CD14-positive monocyte (primary cell): ENCODE measurements at regions not wholly inside any gene's neighbourhood (a gene's known extent, or its start where the extent isn't known, plus 50 kb on each side); places are given as distances from the start of the nearest gene placed in this dataset.

Experiments used
- DNase-seq, 3 donors: peaks; one replicate each; pipeline ENCODE4 v3.0.0-alpha.2; 2011 to 2022
- H2AFZ ChIP-seq: 2 replicates; pipeline ENCODE4 v1.6.0; 2012; ENCODE audit warnings: mild to moderate bottlenecking, low read depth, low read length, inconsistent platforms; ENCODE audit not compliant: insufficient read depth, poor library complexity, severe bottlenecking
- H3K27ac ChIP-seq, 2 donors: 1 replicate in 1 of 2; 2 replicates in 1 of 2; pipeline ENCODE4 v1.5.1; 2012 to 2013; ENCODE audit warnings: low read length in 2 of 2, control low read depth in 1 of 2, inconsistent platforms in 1 of 2, low read depth in 1 of 2, mild to moderate bottlenecking in 1 of 2
- H3K27me3 ChIP-seq, 2 donors: one replicate each; pipeline versions ENCODE4 v1.6.0 to v1.6.1; 2011 to 2013; ENCODE audit warnings: low read length in 2 of 2; ENCODE audit not compliant: control insufficient read depth in 2 of 2, insufficient read depth in 2 of 2
- H3K36me3 ChIP-seq, 2 donors: replicated peaks in 1 of 2; 1 replicate in 1 of 2; 2 replicates in 1 of 2; pipeline versions ENCODE4 v1.5.1 to v1.6.1; 2012 to 2013; ENCODE audit warnings: low read length in 2 of 2, control low read depth in 1 of 2, inconsistent platforms in 1 of 2, mild to moderate bottlenecking in 1 of 2; ENCODE audit not compliant: insufficient read depth in 2 of 2, control insufficient read depth in 1 of 2
- H3K4me1 ChIP-seq, 2 donors: 1 replicate in 1 of 2; 2 replicates in 1 of 2; pipeline versions ENCODE4 v1.5.1 to v1.6.1; 2012 to 2013; ENCODE audit warnings: low read length in 2 of 2, control low read depth in 1 of 2, inconsistent platforms in 1 of 2, mild to moderate bottlenecking in 1 of 2, moderate library complexity in 1 of 2; ENCODE audit not compliant: insufficient read depth in 2 of 2, control insufficient read depth in 1 of 2
- H3K4me2 ChIP-seq: replicated peaks from 2 replicates; pipeline ENCODE3; 2012; ENCODE audit warnings: low read length, moderate library complexity, mild to moderate bottlenecking; ENCODE audit not compliant: poor library complexity, severe bottlenecking; ENCODE audit errors: extremely low read depth
- H3K4me3 ChIP-seq, 3 experiments: fragments of 200-600 bp in 1 of 3; sonication (generic) in 1 of 3; replicated peaks in 1 of 3; 1 replicate in 2 of 3; 2 replicates in 1 of 3; pipeline ENCODE4 v1.5.1; 2011 to 2013; ENCODE audit warnings: low read length in 3 of 3, mild to moderate bottlenecking in 3 of 3, control low read depth in 2 of 3, low read depth in 2 of 3, inconsistent platforms in 1 of 3, moderate library complexity in 1 of 3
- H3K79me2 ChIP-seq: 2 replicates; pipeline ENCODE4 v1.6.0; 2012; ENCODE audit warnings: mild to moderate bottlenecking, control low read depth, inconsistent platforms, low read length, moderate library complexity; ENCODE audit not compliant: insufficient read depth
- H3K9ac ChIP-seq: 2 replicates; pipeline ENCODE4 v1.6.0; 2017; ENCODE audit warnings: low read length, mild to moderate bottlenecking; ENCODE audit not compliant: insufficient read depth, poor library complexity, severe bottlenecking
- H3K9me3 ChIP-seq, 2 donors: replicated peaks in 1 of 2; 1 replicate in 1 of 2; 2 replicates in 1 of 2; pipeline versions ENCODE4 v1.5.1 to v1.6.1; 2012 to 2013; ENCODE audit warnings: low read length in 2 of 2, control low read depth in 1 of 2; ENCODE audit not compliant: control insufficient read depth in 1 of 2, insufficient read depth in 1 of 2
- H4K20me1 ChIP-seq: 2 replicates; pipeline ENCODE4 v1.6.0; 2012; ENCODE audit warnings: mild to moderate bottlenecking, low read length, control low read depth, moderate library complexity; ENCODE audit not compliant: insufficient read depth
- H3K27ac Mint-ChIP-seq, 7 donors: one replicate each; pipeline ENCODE4 v1.8.0; 2020; ENCODE audit warnings: mild to moderate bottlenecking in 7 of 7, mixed read lengths in 7 of 7, moderate library complexity in 6 of 7, inconsistent platforms in 2 of 7
- H3K27me3 Mint-ChIP-seq, 3 donors: one replicate each; pipeline ENCODE4 v1.8.0; 2021 to 2022; ENCODE audit warnings: low read depth in 3 of 3, mild to moderate bottlenecking in 3 of 3, mixed read lengths in 3 of 3, moderate library complexity in 3 of 3, inconsistent platforms in 1 of 3
- H3K36me3 Mint-ChIP-seq, 2 donors: one replicate each; pipeline ENCODE4 v1.8.0; 2020; ENCODE audit warnings: mixed read lengths in 2 of 2, inconsistent platforms in 1 of 2, mild to moderate bottlenecking in 1 of 2
- H3K4me1 Mint-ChIP-seq: one replicate; pipeline ENCODE4 v1.8.0; 2020; ENCODE audit warnings: mild to moderate bottlenecking, mixed read lengths
- H3K4me3 Mint-ChIP-seq, 2 donors: one replicate each; pipeline ENCODE4 v1.8.0; 2020; ENCODE audit warnings: mild to moderate bottlenecking in 2 of 2, mixed read lengths in 2 of 2, moderate library complexity in 1 of 2
- H3K9me3 Mint-ChIP-seq, 7 donors: one replicate each; pipeline ENCODE4 v1.8.0; 2020 to 2022; ENCODE audit warnings: mixed read lengths in 7 of 7, mild to moderate bottlenecking in 6 of 7, moderate library complexity in 6 of 7, inconsistent platforms in 2 of 7
- CTCF ChIP-seq: fragments of 200-600 bp; IDR thresholded peaks from one replicate; pipeline ENCODE4 v1.8.0; 2022; ENCODE audit warnings: antibody characterized with exemption, mild to moderate bottlenecking
- WGBS: methylation state at CpG from one replicate; pipeline ENCODE4 v1.1.5; 2013; ENCODE audit warnings: missing lambda C conversion rate; ENCODE audit not compliant: insufficient coverage; 5-methylcytosine and 5-hydroxymethylcytosine counted together
- intact Hi-C, 2 donors: fragments of 100-400 bp; cut with micrococcal nuclease; formaldehyde crosslinking; loops; one replicate each; pipeline versions ENCODE4 v1.15.0 to v1.15.1; 2023

GRCh38 chr4:156517546-156517945 is 454.1 kb downstream of the PDGFC start:
- TF ChIP-seq CTCF = no peak
- intact Hi-C loops = loop anchor here in 1 of 2 donors (5.0 kb wide), 1 partner anchor 455 kb away; the partner anchor contains the start of gene PDGFC
- H3K4me3 ChIP-seq = no peak overlapping the region
- no peak overlapping the region for H2AFZ ChIP-seq
- no peak overlapping the region for H3K9ac ChIP-seq
- H3K9me3 Mint-ChIP-seq = peaks cover 0 to 2% (median 0%) of the 10 kb centered on the region in 7 donors
- H3K4me1 Mint-ChIP-seq = peaks cover 9% of the 10 kb centered on the region
- no peaks in the 10 kb centered on the region for H3K36me3 Mint-ChIP-seq
- peaks cover 0 to 4% of the 10 kb centered on the region in 2 donors for H3K4me1 ChIP-seq
- H3K9me3 ChIP-seq = no peaks in the 10 kb centered on the region
- H3K27me3 ChIP-seq = no peaks in the 10 kb centered on the region
- H3K4me3 Mint-ChIP-seq = no peak overlapping the region
- peaks cover 0 to 1% (median 0%) of the 10 kb centered on the region in 3 donors for H3K27me3 Mint-ChIP-seq
- no CpG with 5 or more reads among the region's 1 CpG for WGBS
- no peak overlapping the region for H3K4me2 ChIP-seq
- DNase-seq = no peak
- no peak overlapping the region for H3K27ac ChIP-seq
- no peaks in the 10 kb centered on the region for H3K36me3 ChIP-seq
- no peaks in the 10 kb centered on the region for H4K20me1 ChIP-seq
- H3K79me2 ChIP-seq = no peaks in the 10 kb centered on the region
- peak overlapping the region in 1 of 7 donors; percentile 70 for H3K27ac Mint-ChIP-seq

GRCh38 chr4:156516698-156517097 is 454.9 kb downstream of the PDGFC start:
- Mint-ChIP-seq H3K36me3 (no peaks in the 10 kb centered on the region), H3K9me3 (peaks cover 0 to 2% (median 0%) of the 10 kb centered on the region in 7 donors), H3K27me3 (peaks cover 0 to 1% (median 0%) of the 10 kb centered on the region in 3 donors), H3K4me3 (no peak overlapping the region), H3K27ac (no peak overlapping the region), H3K4me1 (peaks cover 9% of the 10 kb centered on the region)
- Histone ChIP-seq H3K4me2 (no peak overlapping the region), H3K79me2 (no peaks in the 10 kb centered on the region), H2AFZ (no peak overlapping the region), H3K27ac (no peak overlapping the region), H3K4me3 (no peak overlapping the region), H3K27me3 (no peaks in the 10 kb centered on the region), H3K36me3 (no peaks in the 10 kb centered on the region), H3K4me1 (peaks cover 0 to 4% of the 10 kb centered on the region in 2 donors), H4K20me1 (no peaks in the 10 kb centered on the region), H3K9me3 (no peaks in the 10 kb centered on the region), H3K9ac (no peak overlapping the region)
- WGBS = no CpG with 5 or more reads among the region's 1 CpG
- DNase-seq = no peak
- intact Hi-C loops = loop anchor here in 1 of 2 donors (5.0 kb wide), 1 partner anchor 456 kb away; the partner anchor contains the start of gene PDGFC
- TF ChIP-seq CTCF = no peak
